HepG2 (cell line): ENCODE measurements at regions not wholly inside any gene's neighbourhood (a gene's known extent, or its start where the extent isn't known, plus 50 kb on each side); places are given as distances from the start of the nearest gene placed in this dataset.

Source experiments
- CTCF ChIP-seq: sonication (generic); formaldehyde crosslinking; IDR thresholded peaks from 2 replicates; pipeline ENCODE4 v1.5.0; 2020; ENCODE audit warnings: mild to moderate bottlenecking, missing genetic modification reagents, moderate library complexity
- FOXJ3 ChIP-seq: sonication (generic); formaldehyde crosslinking; IDR thresholded peaks from 2 replicates; pipeline ENCODE4 v1.4.0; 2020; ENCODE audit warnings: missing genetic modification reagents, mild to moderate bottlenecking, borderline replicate concordance
- NFYB ChIP-seq: sonication (generic); formaldehyde crosslinking; IDR thresholded peaks from 2 replicates; pipeline ENCODE4 v1.4.0; 2020; ENCODE audit warnings: missing genetic modification reagents
- PHF5A ChIP-seq: IDR thresholded peaks from one replicate; pipeline ENCODE4 v1.6.1; 2018; ENCODE audit warnings: low read depth, missing genetic modification reagents; ENCODE audit not compliant: unreplicated experiment

DNA sequence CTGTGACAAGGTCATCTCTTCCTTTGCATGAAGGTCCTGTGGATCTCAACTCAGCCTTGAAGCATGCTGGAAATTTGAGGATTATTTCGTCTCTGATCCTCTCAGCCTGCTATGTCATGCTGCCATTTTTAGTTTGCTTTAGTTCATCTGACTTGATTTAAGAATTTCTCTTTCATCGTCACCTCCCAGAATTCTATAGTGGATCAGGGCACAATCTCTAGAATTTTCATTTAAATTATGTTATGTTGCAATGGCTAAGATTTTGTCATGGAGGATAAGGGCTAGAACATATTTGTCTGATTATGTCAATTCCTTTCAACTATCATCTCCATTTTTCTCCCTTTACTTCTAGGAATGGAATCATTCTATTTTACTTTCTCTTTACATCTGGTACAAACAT is 98.8 kb downstream of the PCDH10 start:
- TF ChIP-seq CTCF (no peak), NFYB (CRISPR knock-in tag) (no peak), PHF5A (CRISPR knock-in tag) (no peak), FOXJ3 (CRISPR knock-in tag) (no peak)
